Lower lobe of right lung (tissue), 2 donors: ENCODE measurements at regions not wholly inside any gene's neighbourhood (a gene's known extent, or its start where the extent isn't known, plus 50 kb on each side); places are given as distances from the start of the nearest gene placed in this dataset.
"Not testable (repeated sequence)": the region's sequence is repeated elsewhere in the genome, so short reads cannot be mapped to it uniquely, and the experiment has no call there.

Source experiments
- ATAC-seq, 2 donors: fragments of 200-7000 bp; cut with Tn5 transposase; one replicate each; pipeline ENCODE4 v1.9.1; 2020 to 2022; ENCODE audit warnings: mild to moderate bottlenecking in 2 of 2, moderate library complexity in 2 of 2
- DNase-seq: peaks from one replicate; pipeline ENCODE4 v3.0.0-alpha.2; 2020
- H3K27ac ChIP-seq: fragments of 200-600 bp; one replicate; pipeline ENCODE4 v1.8.0; 2022
- H3K27me3 ChIP-seq: fragments of 200-600 bp; one replicate; pipeline ENCODE4 v1.8.0; 2022; ENCODE audit warnings: low read depth
- H3K36me3 ChIP-seq: fragments of 200-600 bp; one replicate; pipeline ENCODE4 v1.8.0; 2022; ENCODE audit warnings: mild to moderate bottlenecking
- H3K4me1 ChIP-seq: fragments of 200-600 bp; one replicate; pipeline ENCODE4 v1.8.0; 2022
- H3K4me3 ChIP-seq: fragments of 200-600 bp; one replicate; pipeline ENCODE4 v1.8.0; 2022; ENCODE audit warnings: mild to moderate bottlenecking
- H3K9me3 ChIP-seq: fragments of 200-600 bp; one replicate; pipeline ENCODE4 v1.8.0; 2022
- CTCF ChIP-seq: fragments of 200-600 bp; IDR thresholded peaks from one replicate; pipeline ENCODE4 v1.8.0; 2022; ENCODE audit warnings: antibody characterized with exemption, mild to moderate bottlenecking
- intact Hi-C: fragments of 100-400 bp; cut with DNase I; formaldehyde crosslinking; loops from one replicate; pipeline ENCODE4 v1.11.0; 2022
- donor health status: DM: no; HTN: yes; CAD: no; lungs with severe emphysema.

GRCh38 chr15:62903437-62903836, 139.1 kb upstream of the TPM1 start:
- H3K9me3 ChIP-seq: no peaks in the 10 kb centered on the region
- H3K27me3 ChIP-seq: no peaks in the 10 kb centered on the region
- DNase-seq (no peak), ATAC-seq (no peak)
- TF ChIP-seq CTCF: no peak
- intact Hi-C loops: no loop called here
- H3K27ac ChIP-seq: no peak overlapping the region
- H3K36me3 ChIP-seq: no peaks in the 10 kb centered on the region
- H3K4me3 ChIP-seq: no peak overlapping the region
- H3K4me1 ChIP-seq: no peaks in the 10 kb centered on the region

GRCh38 chr15:62904041-62904910, 138.3 kb upstream of the TPM1 start:
- ATAC-seq (no peak), DNase-seq (no peak)
- H3K4me3 ChIP-seq: no peak overlapping the region
- H3K27me3 ChIP-seq: no peaks in the 10 kb centered on the region
- no peak overlapping the region for H3K27ac ChIP-seq
- intact Hi-C loops: no loop called here
- H3K36me3 ChIP-seq: no peaks in the 10 kb centered on the region
- no peak for TF ChIP-seq CTCF
- H3K4me1 ChIP-seq: no peaks in the 10 kb centered on the region
- no peaks in the 10 kb centered on the region for H3K9me3 ChIP-seq

- H3K4me1 ChIP-seq: no peaks in the 10 kb centered on the region
- no peak for TF ChIP-seq CTCF
- no peak for ATAC-seq
- intact Hi-C loops: no loop called here
- no peak overlapping the region for H3K27ac ChIP-seq
- no peak overlapping the region for H3K4me3 ChIP-seq
- DNase-seq: no peak
- no peaks in the 10 kb centered on the region for H3K36me3 ChIP-seq
- no peaks in the 10 kb centered on the region for H3K9me3 ChIP-seq
- H3K27me3 ChIP-seq: no peaks in the 10 kb centered on the region
Observed at GRCh38 chr15:62906627-62907026, 135.9 kb upstream of the TPM1 start.

- intact Hi-C loops: no loop called here
- Histone ChIP-seq H3K27ac (no peak overlapping the region), H3K36me3 (no peaks in the 10 kb centered on the region), H3K4me1 (no peaks in the 10 kb centered on the region), H3K9me3 (no peaks in the 10 kb centered on the region), H3K4me3 (no peak overlapping the region), H3K27me3 (no peaks in the 10 kb centered on the region)
- no peak for DNase-seq
- no peak for TF ChIP-seq CTCF
- ATAC-seq: no peak
Observed at GRCh38 chr15:62907275-62907674, 135.3 kb upstream of the TPM1 start.

- ATAC-seq, intact Hi-C loops, H3K4me3 ChIP-seq, H3K36me3 ChIP-seq, H3K9me3 ChIP-seq, H3K27me3 ChIP-seq, H3K4me1 ChIP-seq, H3K27ac ChIP-seq, DNase-seq: not testable (repeated sequence)
Observed at GRCh38 chr15:62908341-62908740, 134.2 kb upstream of the TPM1 start.

- no peak for TF ChIP-seq CTCF
- DNase-seq (no peak), ATAC-seq (no peak)
- Histone ChIP-seq H3K4me1 (no peaks in the 10 kb centered on the region), H3K27me3 (no peaks in the 10 kb centered on the region), H3K36me3 (no peaks in the 10 kb centered on the region), H3K9me3 (no peaks in the 10 kb centered on the region), H3K27ac (no peak overlapping the region), H3K4me3 (no peak overlapping the region)
- intact Hi-C loops: no loop called here
Observed at GRCh38 chr15:62909257-62909656, 133.3 kb upstream of the TPM1 start.
